ENCODE measurements at regions not wholly inside any gene's neighbourhood (a gene's known extent, or its start where the extent isn't known, plus 50 kb on each side); places are given as distances from the start of the nearest gene placed in this dataset.

GRCh38 chr2:114063346-114063745, 173.5 kb downstream of the ACTR3 start:
- no peak for DNase-seq (ENCODE audit: extremely low read depth, low read depth)

GRCh38 chr2:114065731-114066130, 175.8 kb downstream of the ACTR3 start:
- DNase-seq (ENCODE audit: extremely low read depth, low read depth), result no peak

GRCh38 chr2:114066186-114066747, 176.4 kb downstream of the ACTR3 start:
- DNase-seq (ENCODE audit: extremely low read depth, low read depth), result no peak

GRCh38 chr2:114068438-114068837, 178.5 kb downstream of the ACTR3 start:
- DNase-seq (ENCODE audit: extremely low read depth, low read depth), result no peak

GRCh38 chr2:114076961-114077360, 187.1 kb downstream of the ACTR3 start:
- DNase-seq (ENCODE audit: extremely low read depth, low read depth), result no peak

GRCh38 chr2:114079366-114080004, 189.6 kb downstream of the ACTR3 start:
- DNase-seq (ENCODE audit: extremely low read depth, low read depth), result no peak

- DNase-seq (ENCODE audit: extremely low read depth, low read depth), result no peak
Observed at GRCh38 chr2:114082731-114083433, 193.0 kb downstream of the ACTR3 start.

GRCh38 chr2:114083717-114084387, 194.0 kb downstream of the ACTR3 start:
- no peak for DNase-seq (ENCODE audit: extremely low read depth, low read depth)

GRCh38 chr2:114085238-114085637, 195.3 kb downstream of the ACTR3 start:
- DNase-seq (ENCODE audit: extremely low read depth, low read depth), result no peak

- no peak for DNase-seq (ENCODE audit: extremely low read depth, low read depth)
Observed at GRCh38 chr2:114085992-114086391, 196.1 kb downstream of the ACTR3 start.

- DNase-seq (ENCODE audit: extremely low read depth, low read depth), result no peak
Observed at GRCh38 chr2:114089636-114090319, 199.9 kb downstream of the ACTR3 start.

GRCh38 chr2:114091010-114091409, 201.1 kb downstream of the ACTR3 start:
- DNase-seq (ENCODE audit: extremely low read depth, low read depth), result no peak

GRCh38 chr2:114108249-114108648, 218.4 kb downstream of the ACTR3 start:
- no peak for DNase-seq (ENCODE audit: extremely low read depth, low read depth)

GRCh38 chr2:114108824-114109416, 219.0 kb downstream of the ACTR3 start:
- DNase-seq (ENCODE audit: extremely low read depth, low read depth), result no peak

- no peak for DNase-seq (ENCODE audit: extremely low read depth, low read depth)
Observed at GRCh38 chr2:114111329-114111728, 221.4 kb downstream of the ACTR3 start.

GRCh38 chr2:114113518-114113917, 223.6 kb downstream of the ACTR3 start:
- DNase-seq (ENCODE audit: extremely low read depth, low read depth), result no peak

GRCh38 chr2:114118088-114118487, 228.2 kb downstream of the ACTR3 start:
- no peak for DNase-seq (ENCODE audit: extremely low read depth, low read depth)

- DNase-seq (ENCODE audit: extremely low read depth, low read depth), result no peak
Observed at GRCh38 chr2:114119862-114120261, 230.0 kb downstream of the ACTR3 start.

GRCh38 chr2:114122930-114123329, 233.0 kb downstream of the ACTR3 start:
- DNase-seq (ENCODE audit: extremely low read depth, low read depth), result no peak

GRCh38 chr2:114123925-114124324, 234.0 kb downstream of the ACTR3 start:
- DNase-seq (ENCODE audit: extremely low read depth, low read depth), result no peak

- no peak for DNase-seq (ENCODE audit: extremely low read depth, low read depth)
Observed at GRCh38 chr2:114127372-114127771, 237.5 kb downstream of the ACTR3 start.

Data from NCI-H460 (cell line).